ENCODE measurements at regions not wholly inside any gene's neighbourhood (a gene's known extent, or its start where the extent isn't known, plus 50 kb on each side); places are given as distances from the start of the nearest gene placed in this dataset.
"Not testable (repeated sequence)": the region's sequence is repeated elsewhere in the genome, so short reads cannot be mapped to it uniquely, and the experiment has no call there.

GRCh38 chr21:6483645-6484044 is 4037.7 kb upstream of the TPTE start:
- not testable (repeated sequence) for DNase-seq (ENCODE audit: low read depth)

- not testable (repeated sequence) for DNase-seq (ENCODE audit: low read depth)
Measured at GRCh38 chr21:6486821-6487220, 4034.6 kb upstream of the TPTE start.

- not testable (repeated sequence) for DNase-seq (ENCODE audit: low read depth)
Measured at GRCh38 chr21:6492691-6493090, 4028.7 kb upstream of the TPTE start.

GRCh38 chr21:6493957-6494356 is 4027.4 kb upstream of the TPTE start:
- DNase-seq (ENCODE audit: low read depth), result not testable (repeated sequence)

- DNase-seq (ENCODE audit: low read depth), result not testable (repeated sequence)
Measured at GRCh38 chr21:6496356-6496755, 4025.0 kb upstream of the TPTE start.

- not testable (repeated sequence) for DNase-seq (ENCODE audit: low read depth)
Measured at GRCh38 chr21:6498716-6499115, 4022.7 kb upstream of the TPTE start.

- DNase-seq (ENCODE audit: low read depth), result not testable (repeated sequence)
Measured at GRCh38 chr21:6499128-6499826, 4022.1 kb upstream of the TPTE start.

- DNase-seq (ENCODE audit: low read depth), result not testable (repeated sequence)
Measured at GRCh38 chr21:6499866-6500265, 4021.5 kb upstream of the TPTE start.

GRCh38 chr21:6500681-6501080 is 4020.7 kb upstream of the TPTE start:
- not testable (repeated sequence) for DNase-seq (ENCODE audit: low read depth)

GRCh38 chr21:6506167-6506894 is 4015.1 kb upstream of the TPTE start:
- not testable (repeated sequence) for DNase-seq (ENCODE audit: low read depth)

- not testable (repeated sequence) for DNase-seq (ENCODE audit: low read depth)
Measured at GRCh38 chr21:6507632-6508031, 4013.8 kb upstream of the TPTE start.

- not testable (repeated sequence) for DNase-seq (ENCODE audit: low read depth)
Measured at GRCh38 chr21:6521777-6522176, 3999.6 kb upstream of the TPTE start.

GRCh38 chr21:6526213-6526612 is 3995.2 kb upstream of the TPTE start:
- DNase-seq (ENCODE audit: low read depth), result not testable (repeated sequence)

GRCh38 chr21:6530655-6531054 is 3990.7 kb upstream of the TPTE start:
- DNase-seq (ENCODE audit: low read depth), result not testable (repeated sequence)

- DNase-seq (ENCODE audit: low read depth), result not testable (repeated sequence)
Measured at GRCh38 chr21:6533261-6533660, 3988.1 kb upstream of the TPTE start.

- not testable (repeated sequence) for DNase-seq (ENCODE audit: low read depth)
Measured at GRCh38 chr21:6538320-6538719, 3983.1 kb upstream of the TPTE start.

- not testable (repeated sequence) for DNase-seq (ENCODE audit: low read depth)
Measured at GRCh38 chr21:6539688-6540087, 3981.7 kb upstream of the TPTE start.

GRCh38 chr21:6541036-6541435 is 3980.3 kb upstream of the TPTE start:
- DNase-seq (ENCODE audit: low read depth), result not testable (repeated sequence)

- DNase-seq (ENCODE audit: low read depth), result not testable (repeated sequence)
Measured at GRCh38 chr21:6545288-6545687, 3976.1 kb upstream of the TPTE start.

GRCh38 chr21:6551045-6551444 is 3970.3 kb upstream of the TPTE start:
- DNase-seq (ENCODE audit: low read depth), result not testable (repeated sequence)

- not testable (repeated sequence) for DNase-seq (ENCODE audit: low read depth)
Measured at GRCh38 chr21:6553505-6554376, 3967.6 kb upstream of the TPTE start.

GRCh38 chr21:6554377-6554864 is 3967.0 kb upstream of the TPTE start:
- not testable (repeated sequence) for DNase-seq (ENCODE audit: low read depth)

All from renal cortical epithelial cell (primary cell).